Common myeloid progenitor, CD34-positive (primary cell): ENCODE measurements at regions not wholly inside any gene's neighbourhood (a gene's known extent, or its start where the extent isn't known, plus 50 kb on each side); places are given as distances from the start of the nearest gene placed in this dataset.
"Not testable (repeated sequence)": the region's sequence is repeated elsewhere in the genome, so short reads cannot be mapped to it uniquely, and the experiment has no call there.

ENCODE experiments used
- CTCF ChIA-PET: fragments of 350-600 bp; sonication (Branson Sonifier 250); formaldehyde crosslinking; loops from one replicate; lab custom pipeline; 2021; ENCODE audit warnings: antibody characterized with exemption; lab: Charles Lee
- POLR2A ChIA-PET: fragments of 350-600 bp; sonication (Branson Sonifier 250); formaldehyde crosslinking; loops from one replicate; lab custom pipeline; 2021; ENCODE audit warnings: antibody characterized with exemption; lab: Charles Lee
- DNase-seq, 3 donors: peaks; one replicate each; pipeline versions ENCODE4 v3.0.0 to v3.0.0-alpha.2; 2013
- H3K27ac ChIP-seq, 2 experiments: 1 replicate in 1 of 2; 2 replicates in 1 of 2; pipeline ENCODE4 v1.7.0; 2013; ENCODE audit warnings: inconsistent platforms in 2 of 2, low read length in 2 of 2, mild to moderate bottlenecking in 2 of 2, low read depth in 1 of 2, moderate library complexity in 1 of 2; ENCODE audit not compliant: severe bottlenecking in 2 of 2, insufficient read depth in 1 of 2, poor library complexity in 1 of 2
- H3K27me3 ChIP-seq, 5 experiments: replicated peaks in 2 of 5; 1 replicate in 3 of 5; 2 replicates in 2 of 5; pipeline versions ENCODE4 v1.6.1 to v1.7.0; 2013; ENCODE audit warnings: low read length in 4 of 5, mild to moderate bottlenecking in 2 of 5, moderate library complexity in 2 of 5, inconsistent platforms in 1 of 5; ENCODE audit not compliant: insufficient read depth in 5 of 5, control insufficient read depth in 4 of 5
- H3K36me3 ChIP-seq, 4 experiments: 1 replicate in 2 of 4; 2 replicates in 2 of 4; pipeline versions ENCODE4 v1.6.1 to v1.7.0; 2013; ENCODE audit warnings: low read length in 3 of 4, control low read depth in 1 of 4, mild to moderate bottlenecking in 1 of 4; ENCODE audit not compliant: control insufficient read depth in 4 of 4, insufficient read depth in 4 of 4
- H3K4me1 ChIP-seq, 4 experiments: 1 replicate in 3 of 4; 2 replicates in 1 of 4; pipeline versions ENCODE4 v1.6.1 to v1.7.1; 2013; ENCODE audit warnings: low read length in 3 of 4, mild to moderate bottlenecking in 3 of 4, control low read depth in 1 of 4, inconsistent platforms in 1 of 4, moderate library complexity in 1 of 4; ENCODE audit not compliant: control insufficient read depth in 4 of 4, insufficient read depth in 4 of 4; ENCODE audit errors: control extremely low read depth in 1 of 4
- H3K4me3 ChIP-seq, 7 experiments: 1 replicate in 4 of 7; 2 replicates in 3 of 7; pipeline versions ENCODE4 v1.5.1 to v1.7.0; 2013; ENCODE audit warnings: mild to moderate bottlenecking in 7 of 7, low read length in 6 of 7, moderate library complexity in 6 of 7, inconsistent platforms in 2 of 7, low read depth in 2 of 7, control low read depth in 1 of 7; ENCODE audit not compliant: insufficient read depth in 4 of 7, control insufficient read depth in 1 of 7; ENCODE audit errors: extremely low read depth in 1 of 7
- H3K9me3 ChIP-seq, 5 experiments: 1 replicate in 4 of 5; 2 replicates in 1 of 5; pipeline versions ENCODE4 v1.6.1 to v1.7.1; 2013; ENCODE audit warnings: low read length in 4 of 5, mild to moderate bottlenecking in 2 of 5, inconsistent platforms in 1 of 5, low read depth in 1 of 5, moderate library complexity in 1 of 5; ENCODE audit not compliant: control insufficient read depth in 4 of 5, insufficient read depth in 2 of 5; ENCODE audit errors: control extremely low read depth in 1 of 5
- WGBS: methylation state at CpG from one replicate; pipeline ENCODE4 v1.1.5; 2013; ENCODE audit not compliant: insufficient coverage; 5-methylcytosine and 5-hydroxymethylcytosine counted together

GRCh38 chr10:43997330-43997729 is 348.6 kb upstream of the ZNF32 start:
- Histone ChIP-seq H3K4me1 (peaks cover 0 to 5% (median 0%) of the 10 kb centered on the region in 4 experiments), H3K27ac (no peak overlapping the region), H3K27me3 (peaks cover 0 to 2% (median 0%) of the 10 kb centered on the region in 5 experiments), H3K9me3 (peaks cover 0 to 6% (median 0%) of the 10 kb centered on the region in 5 experiments), H3K4me3 (no peak overlapping the region), H3K36me3 (no peaks in the 10 kb centered on the region)
- POLR2A ChIA-PET, result no interaction called here
- WGBS, result 95% methylated on average over 2 of the region's 3 CpGs
- CTCF ChIA-PET, result no interaction called here
- no peak for DNase-seq

GRCh38 chr10:43994539-43994938 is 345.9 kb upstream of the ZNF32 start:
- no peak for DNase-seq
- no peak overlapping the region for H3K27ac ChIP-seq
- H3K4me1 ChIP-seq, result peaks cover 0 to 5% (median 0%) of the 10 kb centered on the region in 4 experiments
- no peaks in the 10 kb centered on the region for H3K27me3 ChIP-seq
- WGBS, result 100% methylated on average over 1 of the region's 2 CpGs
- ChIA-PET CTCF (no interaction called here), POLR2A (no interaction called here)
- no peak overlapping the region for H3K4me3 ChIP-seq
- peaks cover 0 to 6% (median 3%) of the 10 kb centered on the region in 5 experiments for H3K9me3 ChIP-seq
- no peaks in the 10 kb centered on the region for H3K36me3 ChIP-seq

- CTCF ChIA-PET, H3K27ac ChIP-seq, H3K36me3 ChIP-seq, DNase-seq, H3K27me3 ChIP-seq, H3K4me3 ChIP-seq, H3K9me3 ChIP-seq, POLR2A ChIA-PET, H3K4me1 ChIP-seq: not testable (repeated sequence)
- WGBS, result 90% methylated on average over 16 of the region's 19 CpGs
Observed at GRCh38 chr10:43992816-43993215, 344.1 kb upstream of the ZNF32 start.

- no peak overlapping the region for H3K4me3 ChIP-seq
- no peaks in the 10 kb centered on the region for H3K27me3 ChIP-seq
- H3K36me3 ChIP-seq, result no peaks in the 10 kb centered on the region
- CTCF ChIA-PET, result no interaction called here
- DNase-seq, result no peak
- peaks cover 0 to 4% (median 2%) of the 10 kb centered on the region in 5 experiments for H3K9me3 ChIP-seq
- no peaks in the 10 kb centered on the region for H3K4me1 ChIP-seq
- H3K27ac ChIP-seq, result no peak overlapping the region
- 83% methylated on average over 2 of the region's 4 CpGs for WGBS
- POLR2A ChIA-PET, result no interaction called here
Observed at GRCh38 chr10:43986374-43986773, 337.7 kb upstream of the ZNF32 start.

- H3K27ac ChIP-seq, result no peak overlapping the region
- ChIA-PET POLR2A (no interaction called here), CTCF (no interaction called here)
- no peaks in the 10 kb centered on the region for H3K27me3 ChIP-seq
- H3K4me1 ChIP-seq, result no peaks in the 10 kb centered on the region
- WGBS, result 98% methylated on average over 4 of the region's 5 CpGs
- DNase-seq, result no peak
- no peaks in the 10 kb centered on the region for H3K36me3 ChIP-seq
- H3K9me3 ChIP-seq, result peaks cover 0 to 4% (median 2%) of the 10 kb centered on the region in 5 experiments
- H3K4me3 ChIP-seq, result no peak overlapping the region
Observed at GRCh38 chr10:43985941-43986340, 337.3 kb upstream of the ZNF32 start.

GRCh38 chr10:43983856-43984271 is 335.2 kb upstream of the ZNF32 start:
- H3K4me1 ChIP-seq, result peaks cover 0 to 13% (median 7%) of the 10 kb centered on the region in 4 experiments
- no peak overlapping the region for H3K4me3 ChIP-seq
- POLR2A ChIA-PET, result no interaction called here
- H3K27me3 ChIP-seq, result no peaks in the 10 kb centered on the region
- CTCF ChIA-PET, result no interaction called here
- WGBS, result no CpG with 5 or more reads among the region's 1 CpG
- H3K27ac ChIP-seq, result no peak overlapping the region
- H3K9me3 ChIP-seq, result peaks cover 0 to 4% (median under 1%) of the 10 kb centered on the region in 5 experiments
- peak in 2 of 3 donors; percentile 50 to 74 for DNase-seq
- no peaks in the 10 kb centered on the region for H3K36me3 ChIP-seq

- Histone ChIP-seq H3K4me3 (no peak overlapping the region), H3K27ac (no peak overlapping the region), H3K9me3 (peaks cover 0 to 4% (median 0%) of the 10 kb centered on the region in 5 experiments), H3K27me3 (no peaks in the 10 kb centered on the region), H3K36me3 (no peaks in the 10 kb centered on the region), H3K4me1 (peaks cover 0 to 15% (median 7%) of the 10 kb centered on the region in 4 experiments)
- ChIA-PET POLR2A (no interaction called here), CTCF (no interaction called here)
- 100% methylated on average over 5 of the region's 6 CpGs for whole genome bisulfite sequencing
- DNase-seq, result no peak
Observed at GRCh38 chr10:43983405-43983804, 334.7 kb upstream of the ZNF32 start.
